SH-SY5Y (cell line): ENCODE measurements at regions not wholly inside any gene's neighbourhood (a gene's known extent, or its start where the extent isn't known, plus 50 kb on each side); places are given as distances from the start of the nearest gene placed in this dataset.

Experiments
- GATA2 ChIP-seq: IDR thresholded peaks from 2 replicates; pipeline ENCODE4 v1.6.1; 2011; ENCODE audit warnings: mild to moderate bottlenecking, low read depth, low read length
- GATA3 ChIP-seq: IDR thresholded peaks from 2 replicates; pipeline ENCODE4 v1.6.1; 2011; ENCODE audit warnings: low read depth, mild to moderate bottlenecking, low read length, moderate library complexity

GRCh38 chr3:168608926-168609325 lies 513.2 kb upstream of the GOLIM4 start:
- no peak for TF ChIP-seq GATA3
- TF ChIP-seq GATA2: no peak
